ENCODE measurements at regions not wholly inside any gene's neighbourhood (a gene's known extent, or its start where the extent isn't known, plus 50 kb on each side); places are given as distances from the start of the nearest gene placed in this dataset.

- H3K4me1 ChIP-seq (ENCODE audit: control insufficient read depth in 1 of 2, insufficient read depth in 1 of 2, low read depth in 1 of 2, low read length in 1 of 2): no peaks in the 10 kb centered on the region
- no peaks in the 10 kb centered on the region for H3K9me3 ChIP-seq
- no peaks in the 10 kb centered on the region for H3K36me3 ChIP-seq
- H3K27ac ChIP-seq: no peak overlapping the region
- H3K4me3 ChIP-seq (ENCODE audit: low read depth in 1 of 2, low read length in 1 of 2): no peak overlapping the region
- no peaks in the 10 kb centered on the region for H3K27me3 ChIP-seq
- TF ChIP-seq CTCF (IDR thresholded peaks at IDR 0.05): no peak
Observed at GRCh38 chr2:105675841-105676240, 68.9 kb upstream of the NCK2 start.

- TF ChIP-seq CTCF (IDR thresholded peaks at IDR 0.05): no peak
- no peaks in the 10 kb centered on the region for H3K27me3 ChIP-seq
- H3K9me3 ChIP-seq: no peaks in the 10 kb centered on the region
- no peaks in the 10 kb centered on the region for H3K36me3 ChIP-seq
- H3K4me3 ChIP-seq (ENCODE audit: low read depth in 1 of 2, low read length in 1 of 2): no peak overlapping the region
- H3K4me1 ChIP-seq (ENCODE audit: control insufficient read depth in 1 of 2, insufficient read depth in 1 of 2, low read depth in 1 of 2, low read length in 1 of 2): no peaks in the 10 kb centered on the region
- H3K27ac ChIP-seq: no peak overlapping the region
Observed at GRCh38 chr2:105674859-105675541, 69.7 kb upstream of the NCK2 start.

GRCh38 chr2:105674401-105674800, 70.3 kb upstream of the NCK2 start:
- H3K36me3 ChIP-seq: no peaks in the 10 kb centered on the region
- H3K4me1 ChIP-seq (ENCODE audit: control insufficient read depth in 1 of 2, insufficient read depth in 1 of 2, low read depth in 1 of 2, low read length in 1 of 2): no peaks in the 10 kb centered on the region
- H3K27me3 ChIP-seq: no peaks in the 10 kb centered on the region
- H3K9me3 ChIP-seq: no peaks in the 10 kb centered on the region
- no peak overlapping the region for H3K4me3 ChIP-seq (ENCODE audit: low read depth in 1 of 2, low read length in 1 of 2)
- H3K27ac ChIP-seq: no peak overlapping the region
- TF ChIP-seq CTCF (IDR thresholded peaks at IDR 0.05): no peak

- no peak overlapping the region for H3K4me3 ChIP-seq (ENCODE audit: low read depth in 1 of 2, low read length in 1 of 2)
- H3K36me3 ChIP-seq: no peaks in the 10 kb centered on the region
- H3K27ac ChIP-seq: no peak overlapping the region
- H3K4me1 ChIP-seq (ENCODE audit: control insufficient read depth in 1 of 2, insufficient read depth in 1 of 2, low read depth in 1 of 2, low read length in 1 of 2): no peaks in the 10 kb centered on the region
- H3K9me3 ChIP-seq: no peaks in the 10 kb centered on the region
- no peaks in the 10 kb centered on the region for H3K27me3 ChIP-seq
- TF ChIP-seq CTCF (IDR thresholded peaks at IDR 0.05): no peak
Observed at GRCh38 chr2:105671156-105671555, 73.6 kb upstream of the NCK2 start.

GRCh38 chr2:105669384-105669891, 75.3 kb upstream of the NCK2 start:
- H3K36me3 ChIP-seq: no peaks in the 10 kb centered on the region
- no peak overlapping the region for H3K27ac ChIP-seq
- no peaks in the 10 kb centered on the region for H3K27me3 ChIP-seq
- no peak for TF ChIP-seq CTCF (IDR thresholded peaks at IDR 0.05)
- peaks cover 4% of the 10 kb centered on the region for H3K9me3 ChIP-seq
- H3K4me1 ChIP-seq (ENCODE audit: control insufficient read depth in 1 of 2, insufficient read depth in 1 of 2, low read depth in 1 of 2, low read length in 1 of 2): no peaks in the 10 kb centered on the region
- H3K4me3 ChIP-seq (ENCODE audit: low read depth in 1 of 2, low read length in 1 of 2): no peak overlapping the region

All from neutrophil (primary cell).